Right lobe of liver (tissue), 6 donors: ENCODE measurements at regions not wholly inside any gene's neighbourhood (a gene's known extent, or its start where the extent isn't known, plus 50 kb on each side); places are given as distances from the start of the nearest gene placed in this dataset.

ENCODE experiments used
- ATAC-seq, 4 donors: fragments of 200-7000 bp; cut with Tn5 transposase; one replicate each; pipeline ENCODE4 v1.9.1; 2020; ENCODE audit warnings: mild to moderate bottlenecking in 4 of 4, moderate library complexity in 4 of 4
- DNase-seq, 3 donors: peaks; one replicate each; pipeline ENCODE4 v3.0.0-alpha.2; 2020
- H3K27ac ChIP-seq, 3 donors: fragments of 200-600 bp; one replicate each; pipeline ENCODE4 v1.8.0; 2022
- H3K27me3 ChIP-seq, 2 donors: fragments of 200-600 bp; one replicate each; pipeline ENCODE4 v1.8.0; 2022
- H3K36me3 ChIP-seq, 4 donors: fragments of 200-600 bp; sonication (generic) in 1 of 4; one replicate each; pipeline versions ENCODE4 v1.5.1 to v1.8.0; 2017 to 2022; ENCODE audit warnings: control low read depth in 1 of 4
- H3K4me1 ChIP-seq, 4 donors: fragments of 200-600 bp; sonication (generic) in 1 of 4; one replicate each; pipeline versions ENCODE4 v1.5.1 to v1.8.0; 2017 to 2022; ENCODE audit warnings: control low read depth in 1 of 4
- H3K4me3 ChIP-seq, 3 donors: fragments of 200-600 bp; one replicate each; pipeline ENCODE4 v1.8.0; 2022
- H3K9me3 ChIP-seq, 4 donors: fragments of 200-600 bp; sonication (generic) in 1 of 4; one replicate each; pipeline versions ENCODE4 v1.5.1 to v1.8.0; 2017 to 2022; ENCODE audit warnings: control low read depth in 1 of 4
- CTCF ChIP-seq, 4 donors: fragments of 200-600 bp in 3 of 4; fragments of 450-650 bp in 1 of 4; IDR thresholded peaks; one replicate each; pipeline versions ENCODE4 v1.5.1 to v1.8.0; 2016 to 2022; ENCODE audit warnings: antibody characterized with exemption in 4 of 4, mild to moderate bottlenecking in 2 of 4
- POLR2A ChIP-seq: fragments of 450-650 bp; IDR thresholded peaks from one replicate; pipeline ENCODE4 v1.6.1; 2017; ENCODE audit warnings: antibody characterized with exemption, mild to moderate bottlenecking
- WGBS: methylation state at CpG from one replicate; pipeline ENCODE4 v1.1.6; 2018; ENCODE audit warnings: low coverage, low lambda C conversion rate; ENCODE audit not compliant: insufficient coverage; ENCODE audit errors: missing lambda C conversion rate; 5-methylcytosine and 5-hydroxymethylcytosine counted together
- intact Hi-C, 2 donors: fragments of 100-400 bp; cut with DNase I; formaldehyde crosslinking; loops; one replicate each; pipeline versions ENCODE4 v1.11.2 to v1.14.1; 2022
- donor health status: DM: no; HTN: yes; CAD: no.
- donor health status: DM: no; HTN: no; CAD: no.
- donor health status: DM: no; HTN: no; CAD: no.
- donor health status: DM: no; HTN: yes; CAD: no.
- donor health status: DM: no; HTN: yes; CAD: no.

GRCh38 chr4:165548702-165549101 is 169.9 kb downstream of the CPE start:
- Histone ChIP-seq H3K27ac (no peak overlapping the region), H3K36me3 (no peaks in the 10 kb centered on the region), H3K27me3 (no peaks in the 10 kb centered on the region), H3K4me1 (no peaks in the 10 kb centered on the region), H3K9me3 (no peaks in the 10 kb centered on the region), H3K4me3 (no peak overlapping the region)
- intact Hi-C loops, result no loop called here
- no peak for ATAC-seq
- TF ChIP-seq CTCF (IDR thresholded peaks at IDR 0.05), result no peak
- TF ChIP-seq POLR2A, result no peak
- 25% methylated on average over 2 of the region's 2 CpGs for WGBS
- DNase-seq, result no peak

GRCh38 chr4:165553221-165553810 is 174.5 kb downstream of the CPE start:
- ATAC-seq (no peak), DNase-seq (no peak)
- TF ChIP-seq POLR2A, result no peak
- no peak for TF ChIP-seq CTCF (IDR thresholded peaks at IDR 0.05)
- H3K36me3 ChIP-seq, result no peaks in the 10 kb centered on the region
- H3K4me1 ChIP-seq, result no peaks in the 10 kb centered on the region
- no peaks in the 10 kb centered on the region for H3K9me3 ChIP-seq
- H3K4me3 ChIP-seq, result no peak overlapping the region
- H3K27ac ChIP-seq, result no peak overlapping the region
- intact Hi-C loops, result no loop called here
- 69% methylated on average over 2 of the region's 2 CpGs for WGBS
- H3K27me3 ChIP-seq, result no peaks in the 10 kb centered on the region

- ATAC-seq (no peak), DNase-seq (no peak)
- Histone ChIP-seq H3K4me1 (no peaks in the 10 kb centered on the region), H3K27ac (no peak overlapping the region), H3K36me3 (no peaks in the 10 kb centered on the region), H3K9me3 (no peaks in the 10 kb centered on the region), H3K4me3 (no peak overlapping the region), H3K27me3 (no peaks in the 10 kb centered on the region)
- WGBS, result 67% methylated on average over 5 of the region's 5 CpGs
- intact Hi-C loops, result no loop called here
- no peak for TF ChIP-seq CTCF (IDR thresholded peaks at IDR 0.05)
Observed at GRCh38 chr4:165555302-165555701, 176.5 kb downstream of the CPE start.

GRCh38 chr4:165556383-165556782 is 177.6 kb downstream of the CPE start:
- intact Hi-C loops, result no loop called here
- WGBS, result 38% methylated on average over 1 of the region's 1 CpG
- H3K27ac ChIP-seq, result no peak overlapping the region
- H3K4me3 ChIP-seq, result no peak overlapping the region
- ATAC-seq (no peak), DNase-seq (no peak)
- no peaks in the 10 kb centered on the region for H3K9me3 ChIP-seq
- H3K4me1 ChIP-seq, result no peaks in the 10 kb centered on the region
- TF ChIP-seq CTCF (IDR thresholded peaks at IDR 0.05) (no peak), POLR2A (no peak)
- no peaks in the 10 kb centered on the region for H3K27me3 ChIP-seq
- no peaks in the 10 kb centered on the region for H3K36me3 ChIP-seq

GRCh38 chr4:165560941-165561340 is 182.1 kb downstream of the CPE start:
- no peak overlapping the region for H3K27ac ChIP-seq
- H3K9me3 ChIP-seq, result no peaks in the 10 kb centered on the region
- WGBS, result 68% methylated on average over 4 of the region's 4 CpGs
- no peak for ATAC-seq
- TF ChIP-seq POLR2A (no peak), CTCF (IDR thresholded peaks at IDR 0.05) (no peak)
- intact Hi-C loops, result no loop called here
- no peak overlapping the region for H3K4me3 ChIP-seq
- no peak for DNase-seq
- no peaks in the 10 kb centered on the region for H3K27me3 ChIP-seq
- no peaks in the 10 kb centered on the region for H3K36me3 ChIP-seq
- no peaks in the 10 kb centered on the region for H3K4me1 ChIP-seq
